ENCODE measurements at regions not wholly inside any gene's neighbourhood (a gene's known extent, or its start where the extent isn't known, plus 50 kb on each side); places are given as distances from the start of the nearest gene placed in this dataset.

GRCh38 chr12:58601529-58601928 is 318.8 kb downstream of the LRIG3 start:
- TF ChIP-seq CTCF (IDR thresholded peaks at IDR 0.05): no peak
- Histone ChIP-seq H3K4me1 (ENCODE audit: low read depth) (no peaks in the 10 kb centered on the region), H3K4me3 (no peak overlapping the region), H3K36me3 (ENCODE audit: low read depth) (no peaks in the 10 kb centered on the region), H3K9me3 (no peaks in the 10 kb centered on the region)
- intact Hi-C loops (cut with DNase I, micrococcal nuclease): no loop called here
- no peak for ATAC-seq
- no peak for DNase-seq

- H3K9me3 ChIP-seq: no peaks in the 10 kb centered on the region
- ATAC-seq (no peak), DNase-seq (no peak)
- H3K4me1 ChIP-seq (ENCODE audit: low read depth): no peaks in the 10 kb centered on the region
- H3K36me3 ChIP-seq (ENCODE audit: low read depth): no peaks in the 10 kb centered on the region
- H3K4me3 ChIP-seq: no peak overlapping the region
- intact Hi-C loops (cut with DNase I, micrococcal nuclease): no loop called here
- no peak for TF ChIP-seq CTCF (IDR thresholded peaks at IDR 0.05)
Observed at GRCh38 chr12:58602179-58602578, 318.1 kb downstream of the LRIG3 start.

DNA sequence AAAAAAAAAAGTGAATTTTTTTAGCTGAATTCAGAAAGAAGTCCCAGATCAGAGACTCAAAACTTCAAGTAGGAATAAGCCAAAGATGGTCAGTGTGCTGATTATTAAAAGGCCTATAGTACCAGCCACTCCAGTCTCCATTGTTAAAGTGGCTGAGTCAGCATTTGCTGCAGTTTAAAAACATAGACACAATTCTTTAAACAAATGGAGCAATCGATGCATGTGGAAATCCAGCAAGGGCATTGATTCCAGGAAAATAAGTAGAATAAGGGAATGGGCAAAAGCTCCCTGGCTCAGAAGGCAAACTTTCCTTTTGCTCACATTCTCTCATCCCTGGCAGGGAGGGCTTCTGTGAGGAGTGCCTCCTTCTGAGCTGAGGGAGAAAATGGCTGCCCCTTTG is 317.6 kb downstream of the LRIG3 start:
- H3K36me3 ChIP-seq (ENCODE audit: low read depth): no peaks in the 10 kb centered on the region
- intact Hi-C loops (cut with DNase I, micrococcal nuclease): no loop called here
- TF ChIP-seq CTCF (IDR thresholded peaks at IDR 0.05): no peak
- no peak overlapping the region for H3K4me3 ChIP-seq
- H3K4me1 ChIP-seq (ENCODE audit: low read depth): no peaks in the 10 kb centered on the region
- no peak for DNase-seq
- H3K9me3 ChIP-seq: no peaks in the 10 kb centered on the region
- ATAC-seq: no peak

DNA sequence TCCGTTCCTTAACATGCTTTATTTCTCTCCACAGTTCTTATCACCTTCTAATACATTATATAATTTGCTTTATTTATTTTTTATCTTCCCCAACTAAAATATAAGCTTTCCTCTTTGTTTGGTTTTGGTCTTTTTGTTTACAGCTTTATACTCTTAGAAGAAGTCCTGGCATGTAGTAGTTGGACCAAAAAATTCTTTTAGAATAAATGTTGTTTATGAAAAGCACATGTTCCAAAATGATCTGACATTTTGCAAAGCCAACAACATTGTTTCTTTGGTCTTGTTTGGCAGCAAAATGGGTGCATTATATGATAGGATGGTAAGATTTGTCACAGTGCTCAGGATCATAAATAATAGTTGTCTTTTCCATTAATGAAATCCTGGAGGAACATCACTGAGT is 312.5 kb downstream of the LRIG3 start:
- TF ChIP-seq CTCF (IDR thresholded peaks at IDR 0.05): no peak
- no peaks in the 10 kb centered on the region for H3K4me1 ChIP-seq (ENCODE audit: low read depth)
- DNase-seq (no peak), ATAC-seq (no peak)
- no peak overlapping the region for H3K4me3 ChIP-seq
- intact Hi-C loops (cut with DNase I, micrococcal nuclease): no loop called here
- no peaks in the 10 kb centered on the region for H3K9me3 ChIP-seq
- H3K36me3 ChIP-seq (ENCODE audit: low read depth): no peaks in the 10 kb centered on the region

DNA sequence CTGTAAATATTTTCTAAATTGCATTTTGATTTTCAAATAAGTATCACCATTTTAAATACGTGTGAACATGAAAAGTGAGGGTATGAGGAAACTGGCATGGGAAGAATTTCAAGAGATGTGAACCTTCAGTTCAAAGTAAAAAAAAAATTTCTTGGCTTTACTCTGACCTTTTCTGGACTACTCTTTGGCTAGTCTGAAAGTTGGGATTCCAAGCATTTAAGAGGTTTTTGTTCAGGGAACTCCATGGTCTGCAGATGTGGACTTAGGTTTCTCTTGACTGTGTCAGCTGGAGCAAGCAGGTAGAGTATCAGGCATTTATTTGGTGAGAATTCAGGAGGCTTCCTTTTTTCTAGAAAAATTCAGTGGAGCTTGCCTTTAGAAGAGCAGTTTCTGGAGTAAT is 311.6 kb downstream of the LRIG3 start:
- H3K9me3 ChIP-seq: no peaks in the 10 kb centered on the region
- no peak for ATAC-seq
- H3K36me3 ChIP-seq (ENCODE audit: low read depth): no peaks in the 10 kb centered on the region
- no peak for DNase-seq
- no peaks in the 10 kb centered on the region for H3K4me1 ChIP-seq (ENCODE audit: low read depth)
- no peak overlapping the region for H3K4me3 ChIP-seq
- TF ChIP-seq CTCF (IDR thresholded peaks at IDR 0.05): no peak
- intact Hi-C loops (cut with DNase I, micrococcal nuclease): no loop called here

- no peak for ATAC-seq
- no peaks in the 10 kb centered on the region for H3K36me3 ChIP-seq (ENCODE audit: low read depth)
Observed at GRCh38 chr12:58615047-58615446, 305.3 kb downstream of the LRIG3 start.

More at GRCh38 chr12:58615047-58615446, 305.3 kb downstream of the LRIG3 start:
- intact Hi-C loops (cut with DNase I, micrococcal nuclease): no loop called here
- Histone ChIP-seq H3K4me1 (ENCODE audit: low read depth) (no peaks in the 10 kb centered on the region), H3K4me3 (no peak overlapping the region), H3K9me3 (no peaks in the 10 kb centered on the region)
- DNase-seq: no peak
- no peak for TF ChIP-seq CTCF (IDR thresholded peaks at IDR 0.05)
